ENCODE measurements at regions not wholly inside any gene's neighbourhood (a gene's known extent, or its start where the extent isn't known, plus 50 kb on each side); places are given as distances from the start of the nearest gene placed in this dataset.
"Not testable (repeated sequence)": the region's sequence is repeated elsewhere in the genome, so short reads cannot be mapped to it uniquely, and the experiment has no call there.

DNA sequence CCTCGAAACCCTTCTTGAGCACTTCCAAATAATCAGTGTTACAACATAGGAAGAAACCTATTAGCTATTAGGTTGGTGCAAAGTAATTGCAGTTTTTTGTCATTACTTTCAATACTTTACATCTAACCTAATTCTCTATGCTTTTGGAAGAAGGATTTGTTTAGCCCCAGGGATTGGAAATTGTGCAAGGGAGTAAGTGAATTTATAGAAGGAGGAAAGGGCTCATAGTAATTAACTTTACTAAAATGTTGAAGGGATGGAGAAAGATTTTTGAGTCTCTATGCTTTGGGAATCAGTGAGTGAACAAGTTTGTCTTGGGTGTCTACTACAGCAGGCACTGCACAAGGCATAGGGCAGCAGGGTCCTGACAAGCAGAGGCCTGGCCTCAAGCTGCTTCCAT lies 261.1 kb downstream of the EN1 start:
- Histone ChIP-seq H3K9ac (ENCODE audit: low read length) (no peak overlapping the region), H3K36me3 (ENCODE audit: control insufficient read depth, insufficient read depth, low read length) (no peaks in the 10 kb centered on the region), H3K27me3 (ENCODE audit: control insufficient read depth, insufficient read depth, low read length) (no peaks in the 10 kb centered on the region), H3K27ac (ENCODE audit: low read depth, low read length) (no peak overlapping the region), H3K4me3 (ENCODE audit: low read length) (no peak overlapping the region), H3K4me1 (ENCODE audit: control insufficient read depth, insufficient read depth, low read length) (no peaks in the 10 kb centered on the region)

DNA sequence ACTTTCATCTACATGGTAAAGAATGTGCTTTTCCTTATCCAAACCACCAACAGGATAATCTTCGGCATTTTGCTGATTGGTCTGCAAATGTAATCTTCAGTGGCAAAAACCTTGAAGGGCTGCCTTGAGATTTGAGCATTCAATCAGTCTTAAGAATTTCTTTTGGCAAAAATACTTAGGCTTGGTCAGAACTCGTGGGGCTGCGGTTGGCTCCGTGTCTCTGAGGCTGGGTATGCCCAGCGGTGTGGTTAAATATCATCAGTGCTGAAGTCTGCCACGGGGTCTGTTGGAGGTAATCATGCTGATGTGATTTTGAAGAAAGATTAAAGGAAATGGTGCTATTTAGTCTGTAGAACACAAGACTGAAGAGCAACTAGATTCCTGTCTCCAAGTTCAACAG lies 262.6 kb downstream of the EN1 start:
- H3K4me1 ChIP-seq (ENCODE audit: control insufficient read depth, insufficient read depth, low read length), result no peaks in the 10 kb centered on the region

GRCh38 chr2:118584062-118584749 lies 263.2 kb downstream of the EN1 start:
- Histone ChIP-seq H3K27me3 (ENCODE audit: control insufficient read depth, insufficient read depth, low read length) (no peaks in the 10 kb centered on the region), H3K4me1 (ENCODE audit: control insufficient read depth, insufficient read depth, low read length) (no peaks in the 10 kb centered on the region), H3K9ac (ENCODE audit: low read length) (no peak overlapping the region), H3K27ac (ENCODE audit: low read depth, low read length) (no peak overlapping the region), H3K4me3 (ENCODE audit: low read length) (no peak overlapping the region), H3K36me3 (ENCODE audit: control insufficient read depth, insufficient read depth, low read length) (no peaks in the 10 kb centered on the region)

More for the DNA sequence above, 262.6 kb downstream of the EN1 start:
- H3K36me3 ChIP-seq (ENCODE audit: control insufficient read depth, insufficient read depth, low read length), result no peaks in the 10 kb centered on the region
- H3K4me3 ChIP-seq (ENCODE audit: low read length), result no peak overlapping the region
- H3K9ac ChIP-seq (ENCODE audit: low read length), result no peak overlapping the region
- H3K27me3 ChIP-seq (ENCODE audit: control insufficient read depth, insufficient read depth, low read length), result no peaks in the 10 kb centered on the region
- H3K27ac ChIP-seq (ENCODE audit: low read depth, low read length), result no peak overlapping the region

DNA sequence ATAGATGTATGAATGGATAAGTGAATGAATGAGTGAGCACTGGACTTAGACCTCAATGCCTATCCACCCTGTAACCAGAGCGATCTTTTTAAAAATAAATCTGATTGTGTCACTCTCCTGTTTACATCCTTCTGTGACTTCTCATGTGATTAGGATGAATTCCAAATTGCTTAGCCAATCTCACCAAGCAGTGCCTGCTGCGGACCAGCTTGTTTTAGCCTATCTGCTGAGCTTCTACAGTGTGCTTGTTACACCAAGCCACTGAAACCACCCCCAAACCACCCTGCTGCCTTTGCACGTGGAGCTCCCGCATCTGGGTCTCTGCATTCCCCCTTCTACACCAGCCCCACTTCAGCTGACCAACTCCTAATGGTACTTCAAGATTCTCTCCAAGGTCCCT lies 265.4 kb downstream of the EN1 start:
- Histone ChIP-seq H3K27ac (ENCODE audit: low read depth, low read length) (no peak overlapping the region), H3K4me3 (ENCODE audit: low read length) (no peak overlapping the region), H3K36me3 (ENCODE audit: control insufficient read depth, insufficient read depth, low read length) (no peaks in the 10 kb centered on the region), H3K27me3 (ENCODE audit: control insufficient read depth, insufficient read depth, low read length) (no peaks in the 10 kb centered on the region), H3K4me1 (ENCODE audit: control insufficient read depth, insufficient read depth, low read length) (no peaks in the 10 kb centered on the region), H3K9ac (ENCODE audit: low read length) (no peak overlapping the region)

- Histone ChIP-seq H3K9ac (ENCODE audit: low read length) (no peak overlapping the region), H3K27me3 (ENCODE audit: control insufficient read depth, insufficient read depth, low read length) (no peaks in the 10 kb centered on the region), H3K27ac (ENCODE audit: low read depth, low read length) (no peak overlapping the region), H3K36me3 (ENCODE audit: control insufficient read depth, insufficient read depth, low read length) (no peaks in the 10 kb centered on the region), H3K4me3 (ENCODE audit: low read length) (no peak overlapping the region), H3K4me1 (ENCODE audit: control insufficient read depth, insufficient read depth, low read length) (no peaks in the 10 kb centered on the region)
Observed at GRCh38 chr2:118580651-118581050, 266.8 kb downstream of the EN1 start.

GRCh38 chr2:118580107-118580506 lies 267.3 kb downstream of the EN1 start:
- no peaks in the 10 kb centered on the region for H3K36me3 ChIP-seq (ENCODE audit: control insufficient read depth, insufficient read depth, low read length)

GRCh38 chr2:118577202-118577601 lies 270.2 kb downstream of the EN1 start:
- Histone ChIP-seq H3K27me3 (ENCODE audit: control insufficient read depth, insufficient read depth, low read length) (no peaks in the 10 kb centered on the region), H3K4me3 (ENCODE audit: low read length) (no peak overlapping the region), H3K4me1 (ENCODE audit: control insufficient read depth, insufficient read depth, low read length) (no peaks in the 10 kb centered on the region), H3K9ac (ENCODE audit: low read length) (no peak overlapping the region), H3K27ac (ENCODE audit: low read depth, low read length) (no peak overlapping the region), H3K36me3 (ENCODE audit: control insufficient read depth, insufficient read depth, low read length) (no peaks in the 10 kb centered on the region)

More at GRCh38 chr2:118580107-118580506, 267.3 kb downstream of the EN1 start:
- no peaks in the 10 kb centered on the region for H3K27me3 ChIP-seq (ENCODE audit: control insufficient read depth, insufficient read depth, low read length)
- no peak overlapping the region for H3K9ac ChIP-seq (ENCODE audit: low read length)
- no peaks in the 10 kb centered on the region for H3K4me1 ChIP-seq (ENCODE audit: control insufficient read depth, insufficient read depth, low read length)
- no peak overlapping the region for H3K27ac ChIP-seq (ENCODE audit: low read depth, low read length)
- no peak overlapping the region for H3K4me3 ChIP-seq (ENCODE audit: low read length)

DNA sequence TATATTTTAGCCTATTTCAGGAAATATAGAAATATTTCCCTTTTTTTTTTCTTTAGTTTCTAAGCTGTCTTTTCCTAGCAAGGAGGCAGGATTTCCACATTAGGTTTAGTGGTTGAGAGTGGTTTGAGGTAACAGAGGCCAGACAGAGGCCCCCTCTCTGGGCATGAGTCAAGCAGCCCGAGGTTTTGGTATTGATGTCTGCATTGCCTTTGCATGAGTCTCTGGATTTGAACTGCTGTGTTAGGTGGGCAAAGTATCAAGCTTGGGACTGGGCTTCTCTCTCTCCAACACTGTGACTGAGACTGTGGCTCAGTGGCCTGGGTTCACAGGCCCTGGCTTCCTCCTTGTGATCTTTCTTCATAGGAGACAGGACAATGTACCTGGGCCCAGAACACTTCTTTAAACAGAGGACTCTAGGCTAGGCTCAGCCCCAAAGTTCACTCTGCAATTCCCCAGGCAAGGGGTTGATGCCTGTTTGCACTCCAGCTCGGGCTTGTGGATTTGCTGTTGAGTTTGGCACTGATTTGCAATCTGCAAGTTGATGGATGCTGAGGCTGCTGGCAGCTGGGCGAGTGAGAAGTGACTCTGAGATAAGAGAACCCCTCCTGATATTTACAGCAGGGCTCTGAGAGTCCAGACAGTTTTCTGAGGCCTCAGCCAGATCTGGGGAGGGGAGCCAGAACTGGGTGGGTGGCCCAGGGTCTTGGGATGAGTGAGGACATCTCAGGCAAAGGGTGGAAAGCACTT lies 271.2 kb downstream of the EN1 start:
- Histone ChIP-seq H3K27me3 (ENCODE audit: control insufficient read depth, insufficient read depth, low read length) (no peaks in the 10 kb centered on the region), H3K4me3 (ENCODE audit: low read length) (no peak overlapping the region), H3K4me1 (ENCODE audit: control insufficient read depth, insufficient read depth, low read length) (no peaks in the 10 kb centered on the region), H3K27ac (ENCODE audit: low read depth, low read length) (no peak overlapping the region), H3K9ac (ENCODE audit: low read length) (no peak overlapping the region), H3K36me3 (ENCODE audit: control insufficient read depth, insufficient read depth, low read length) (no peaks in the 10 kb centered on the region)

- H3K4me1 ChIP-seq (ENCODE audit: control insufficient read depth, insufficient read depth, low read length), result not testable (repeated sequence)
Observed at GRCh38 chr2:118572380-118572779, 275.1 kb downstream of the EN1 start.

GRCh38 chr2:118569876-118570535 lies 277.4 kb downstream of the EN1 start:
- Histone ChIP-seq H3K9ac (ENCODE audit: low read length) (no peak overlapping the region), H3K36me3 (ENCODE audit: control insufficient read depth, insufficient read depth, low read length) (no peaks in the 10 kb centered on the region), H3K4me1 (ENCODE audit: control insufficient read depth, insufficient read depth, low read length) (no peaks in the 10 kb centered on the region), H3K27ac (ENCODE audit: low read depth, low read length) (no peak overlapping the region), H3K27me3 (ENCODE audit: control insufficient read depth, insufficient read depth, low read length) (no peaks in the 10 kb centered on the region), H3K4me3 (ENCODE audit: low read length) (no peak overlapping the region)

More at GRCh38 chr2:118572380-118572779, 275.1 kb downstream of the EN1 start:
- H3K9ac ChIP-seq (ENCODE audit: low read length); H3K36me3 ChIP-seq (ENCODE audit: control insufficient read depth, insufficient read depth, low read length); H3K4me3 ChIP-seq (ENCODE audit: low read length); H3K27me3 ChIP-seq (ENCODE audit: control insufficient read depth, insufficient read depth, low read length); H3K27ac ChIP-seq (ENCODE audit: low read depth, low read length): not testable (repeated sequence)

DNA sequence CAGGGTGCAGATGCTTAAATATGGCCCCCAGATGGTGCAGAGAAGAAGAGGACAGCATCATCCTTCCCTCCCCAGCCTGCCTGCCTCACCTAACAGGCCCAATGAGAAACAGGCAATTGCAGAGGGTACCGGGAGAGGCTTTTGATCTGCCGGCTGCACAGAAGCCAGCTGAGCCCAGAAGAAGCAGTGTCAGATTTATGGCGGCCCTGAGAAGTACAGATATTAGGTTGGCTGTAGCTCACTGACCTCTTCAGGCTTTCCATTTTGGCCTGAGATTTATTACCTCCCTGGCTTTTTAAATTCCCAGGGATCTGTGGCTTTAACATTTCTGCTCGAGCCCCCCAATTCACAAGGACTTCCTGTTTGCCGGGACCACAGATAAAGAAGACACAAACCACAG lies 278.7 kb downstream of the EN1 start:
- Histone ChIP-seq H3K27me3 (ENCODE audit: control insufficient read depth, insufficient read depth, low read length) (no peaks in the 10 kb centered on the region), H3K27ac (ENCODE audit: low read depth, low read length) (no peak overlapping the region), H3K4me3 (ENCODE audit: low read length) (no peak overlapping the region), H3K9ac (ENCODE audit: low read length) (no peak overlapping the region), H3K36me3 (ENCODE audit: control insufficient read depth, insufficient read depth, low read length) (no peaks in the 10 kb centered on the region), H3K4me1 (ENCODE audit: control insufficient read depth, insufficient read depth, low read length) (no peaks in the 10 kb centered on the region)

DNA sequence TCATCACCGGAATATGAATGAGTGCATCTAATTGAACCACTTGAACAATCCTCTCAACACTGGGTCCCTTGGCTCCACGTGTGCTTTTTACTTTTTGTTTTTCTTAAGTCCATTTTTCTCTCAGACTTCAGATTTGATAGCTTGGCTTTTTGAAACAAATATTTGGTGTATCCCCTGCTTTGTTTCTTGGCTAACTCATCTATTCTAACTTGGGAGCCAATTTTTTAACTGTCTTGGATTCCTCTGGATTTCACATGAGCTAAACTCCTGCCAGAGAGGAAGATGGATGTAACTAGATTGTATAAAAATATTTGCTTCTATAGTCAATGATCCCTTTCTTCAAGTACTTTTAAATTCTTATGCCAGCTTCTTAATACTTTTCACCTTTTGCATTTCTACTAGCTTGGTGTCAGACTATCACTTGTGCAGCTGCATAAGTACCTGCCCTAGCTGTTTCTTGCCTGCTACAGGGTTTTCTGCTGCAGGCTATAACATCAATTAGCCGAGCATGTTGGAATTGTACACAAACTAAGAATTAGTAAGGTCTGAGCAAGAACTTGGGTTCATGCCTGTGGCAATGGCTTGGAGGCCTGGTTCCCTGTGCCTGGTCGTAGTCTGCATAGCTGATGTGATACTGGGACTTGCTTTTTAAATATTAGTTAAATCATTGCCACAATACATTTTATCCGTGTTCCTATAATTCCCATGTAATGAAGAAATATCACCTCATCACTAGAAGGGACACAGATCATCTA lies 281.5 kb downstream of the EN1 start:
- no peaks in the 10 kb centered on the region for H3K27me3 ChIP-seq (ENCODE audit: control insufficient read depth, insufficient read depth, low read length)
- no peak overlapping the region for H3K9ac ChIP-seq (ENCODE audit: low read length)
- H3K27ac ChIP-seq (ENCODE audit: low read depth, low read length), result no peak overlapping the region
- no peak overlapping the region for H3K4me3 ChIP-seq (ENCODE audit: low read length)
- H3K36me3 ChIP-seq (ENCODE audit: control insufficient read depth, insufficient read depth, low read length), result no peaks in the 10 kb centered on the region
- no peaks in the 10 kb centered on the region for H3K4me1 ChIP-seq (ENCODE audit: control insufficient read depth, insufficient read depth, low read length)

Data from rectal smooth muscle tissue (tissue), 1 donor.